Dedifferentiated amniotic fluid mesenchymal stem cell (primary cell): ENCODE measurements at regions not wholly inside any gene's neighbourhood (a gene's known extent, or its start where the extent isn't known, plus 50 kb on each side); places are given as distances from the start of the nearest gene placed in this dataset.
A peak's percentile ranks its signal among the peaks of the same experiment; 100 is the strongest.

Source experiments
- DNase-seq: peaks from one replicate; pipeline ENCODE4 v3.0.0-alpha.2; 2016; ENCODE audit errors: extremely low spot score

GRCh38 chr5:165263536-165263935, 1758.1 kb downstream of the MAT2B start:
- no peak for DNase-seq

DNA sequence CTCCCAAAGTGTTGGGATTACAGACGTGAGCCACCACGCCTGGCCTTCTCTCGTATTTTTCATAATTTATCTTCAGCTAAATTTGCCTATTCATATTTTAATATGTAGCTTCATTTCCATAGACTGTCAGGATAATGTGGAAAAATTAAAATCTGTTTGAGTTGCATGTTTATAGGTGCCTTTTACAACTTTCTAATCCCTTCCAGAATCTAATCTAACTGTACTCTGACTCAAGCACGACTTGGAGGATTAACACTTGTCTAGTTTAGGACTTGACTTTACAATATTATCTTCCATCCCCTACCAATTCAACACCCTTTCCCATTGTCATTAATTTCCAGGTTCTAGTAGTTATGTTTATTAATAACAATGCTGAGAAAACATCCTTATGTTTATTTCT, 1761.5 kb downstream of the MAT2B start:
- no peak for DNase-seq

DNA sequence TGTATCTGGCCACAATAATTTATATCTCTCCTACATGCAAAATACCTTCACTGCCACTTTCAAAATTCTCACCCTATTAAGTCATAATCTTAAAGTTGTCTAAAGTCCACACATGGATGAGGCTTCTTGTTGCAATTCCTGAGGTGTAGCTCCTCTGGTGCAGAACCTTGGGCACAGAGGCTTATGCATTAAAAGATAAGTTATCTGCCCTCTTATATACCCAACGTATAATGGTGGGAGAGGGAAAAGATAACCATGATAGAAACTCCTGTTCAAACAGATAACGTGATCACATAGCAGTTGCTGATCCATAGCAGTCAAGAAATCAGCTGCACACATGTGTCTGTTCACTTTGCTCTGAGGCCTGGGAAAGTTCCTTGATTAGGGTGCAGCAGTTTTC, 1767.0 kb downstream of the MAT2B start:
- DNase-seq: no peak

DNA sequence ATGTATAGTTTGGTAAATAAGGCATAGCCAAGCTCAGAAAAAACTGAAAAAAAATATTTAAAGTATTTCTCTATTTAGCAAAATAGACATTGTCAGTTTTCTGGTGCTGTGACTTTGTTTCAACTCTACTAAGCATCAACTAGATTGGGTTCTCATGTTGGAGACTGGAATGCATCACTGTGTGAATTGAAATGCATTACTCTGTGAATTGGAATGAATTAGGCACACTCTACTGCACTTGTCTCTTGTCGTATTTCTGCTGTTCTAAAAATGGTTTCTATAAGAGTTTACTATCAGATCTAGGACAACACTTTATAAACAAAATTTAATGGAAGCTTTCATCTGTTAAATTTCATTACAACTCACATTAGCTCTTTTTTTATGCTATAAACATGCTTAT, 1772.2 kb downstream of the MAT2B start:
- DNase-seq: no peak

GRCh38 chr5:165282491-165282890, 1777.1 kb downstream of the MAT2B start:
- no peak for DNase-seq

DNA sequence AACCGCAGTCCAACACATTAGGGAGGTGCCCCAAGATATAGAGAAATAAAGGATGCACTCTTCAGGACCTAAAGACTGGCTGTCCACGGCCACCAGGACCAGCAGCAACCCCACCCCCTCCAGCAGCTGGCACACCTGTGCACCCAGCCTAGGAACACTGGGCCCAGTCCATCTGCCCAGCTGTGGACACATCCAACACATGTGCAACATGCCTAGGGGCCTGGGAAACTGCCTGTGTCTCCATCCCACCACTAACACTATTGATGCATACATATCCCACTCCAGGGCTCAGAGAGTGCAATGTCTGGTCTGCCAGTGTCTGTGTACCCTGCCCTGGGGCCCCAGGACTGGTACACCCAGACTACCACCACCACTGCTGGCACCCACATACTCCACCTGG, 1781.3 kb downstream of the MAT2B start:
- no peak for DNase-seq

- no peak for DNase-seq
Observed at GRCh38 chr5:165290535-165290934, 1785.1 kb downstream of the MAT2B start.

- DNase-seq: no peak
Observed at GRCh38 chr5:165296401-165297130, 1791.1 kb downstream of the MAT2B start.

GRCh38 chr5:165304193-165304827, 1798.9 kb downstream of the MAT2B start:
- no peak for DNase-seq

- DNase-seq: no peak
Observed at GRCh38 chr5:165305596-165305995, 1800.2 kb downstream of the MAT2B start.

GRCh38 chr5:165309446-165309845, 1804.0 kb downstream of the MAT2B start:
- no peak for DNase-seq

DNA sequence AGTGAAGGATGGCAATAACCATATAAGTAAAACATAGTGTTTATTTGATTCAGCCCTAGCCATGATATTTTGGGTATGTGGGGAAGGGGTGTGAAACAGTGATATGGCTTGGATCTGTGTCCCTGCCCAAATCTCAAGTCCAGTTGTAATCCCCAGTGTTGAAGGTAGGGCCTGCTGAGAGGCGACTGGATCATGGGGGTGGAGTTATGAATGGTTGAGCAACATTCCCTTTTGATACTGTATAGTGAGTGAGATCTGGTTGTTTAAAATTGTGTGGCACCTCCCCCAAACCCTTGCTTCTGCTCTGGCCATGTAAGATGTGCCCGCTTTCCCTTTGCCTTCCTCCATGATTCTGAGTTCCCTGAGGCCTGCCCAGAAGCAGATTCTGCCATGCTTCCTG, 1804.6 kb downstream of the MAT2B start:
- DNase-seq: no peak

DNA sequence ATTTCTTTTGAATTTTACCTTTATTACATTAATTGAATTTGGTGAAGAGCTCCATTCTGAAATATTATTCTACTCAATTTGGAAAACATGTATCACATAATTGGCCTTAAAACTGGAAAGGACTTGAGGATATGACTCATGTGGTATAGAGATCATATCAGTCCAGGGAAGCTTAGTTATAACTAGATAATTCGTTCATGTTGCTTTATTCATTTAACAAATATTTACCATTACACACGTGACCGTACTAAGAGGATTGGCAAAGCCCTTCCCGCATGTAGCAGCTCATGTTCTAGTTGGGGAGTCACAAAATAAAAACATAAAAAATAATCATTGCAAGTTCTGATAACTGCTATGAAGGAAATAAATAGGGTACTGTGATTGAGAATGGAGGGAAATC, 1816.5 kb downstream of the MAT2B start:
- peak; percentile 73 for DNase-seq

GRCh38 chr5:165325221-165325620, 1819.8 kb downstream of the MAT2B start:
- no peak for DNase-seq

- DNase-seq: no peak
Observed at GRCh38 chr5:165327631-165328030, 1822.2 kb downstream of the MAT2B start.

DNA sequence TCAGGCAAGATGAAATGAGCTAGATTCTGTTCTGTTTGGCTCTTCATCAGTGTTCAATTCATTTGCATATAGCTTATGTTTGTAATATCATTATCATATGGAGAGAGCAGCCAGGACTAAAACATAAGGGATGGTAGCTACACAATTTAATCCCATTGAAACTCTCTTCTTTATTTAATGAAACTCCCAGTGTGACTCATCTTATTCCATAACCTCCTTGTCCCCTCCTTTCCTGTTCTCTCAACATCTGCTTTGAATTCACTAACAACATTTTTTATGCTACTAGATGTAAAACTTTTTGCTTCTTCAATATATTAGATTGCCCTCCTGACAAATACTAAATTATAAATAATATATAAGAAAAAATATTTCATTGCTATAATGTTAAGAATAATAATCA, 1823.4 kb downstream of the MAT2B start:
- DNase-seq: no peak

GRCh38 chr5:165333623-165334022, 1828.2 kb downstream of the MAT2B start:
- DNase-seq: no peak

DNA sequence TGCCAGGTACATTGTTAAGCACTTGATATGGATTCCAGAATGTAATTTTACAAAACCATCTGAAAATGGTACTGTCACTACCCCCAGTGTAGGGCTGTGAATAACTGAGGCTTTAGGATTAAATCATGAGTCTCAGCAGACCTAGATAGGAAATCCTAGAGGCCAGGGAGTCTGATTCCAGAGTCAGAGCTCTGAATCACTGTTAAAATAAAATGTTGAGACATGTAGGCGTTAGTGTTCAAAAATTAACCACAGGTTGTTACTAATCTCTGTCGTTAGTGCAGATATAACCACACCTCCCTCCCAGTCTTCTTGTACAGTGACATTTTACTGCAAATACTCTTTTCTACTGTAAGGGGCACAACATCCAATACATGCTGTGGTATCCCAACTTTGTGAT, 1828.8 kb downstream of the MAT2B start:
- no peak for DNase-seq

DNA sequence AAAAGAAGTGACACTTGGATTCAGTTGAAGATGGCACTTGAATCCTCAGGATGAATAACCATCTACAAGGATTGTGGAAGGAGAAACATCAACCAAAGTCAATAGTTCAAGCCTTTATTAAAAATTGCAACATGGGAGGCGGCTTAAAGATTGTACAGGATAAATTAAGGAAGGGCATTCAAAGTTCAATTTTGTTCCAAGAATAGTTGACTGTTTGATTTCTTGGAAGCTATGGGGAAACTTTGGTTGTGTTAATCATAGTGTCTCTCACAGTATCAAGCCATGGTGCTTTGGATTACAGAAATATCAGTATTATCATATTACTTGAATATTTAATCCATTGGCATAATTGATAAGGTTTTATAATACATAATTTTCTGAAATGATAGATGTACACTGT, 1844.3 kb downstream of the MAT2B start:
- DNase-seq: no peak

DNA sequence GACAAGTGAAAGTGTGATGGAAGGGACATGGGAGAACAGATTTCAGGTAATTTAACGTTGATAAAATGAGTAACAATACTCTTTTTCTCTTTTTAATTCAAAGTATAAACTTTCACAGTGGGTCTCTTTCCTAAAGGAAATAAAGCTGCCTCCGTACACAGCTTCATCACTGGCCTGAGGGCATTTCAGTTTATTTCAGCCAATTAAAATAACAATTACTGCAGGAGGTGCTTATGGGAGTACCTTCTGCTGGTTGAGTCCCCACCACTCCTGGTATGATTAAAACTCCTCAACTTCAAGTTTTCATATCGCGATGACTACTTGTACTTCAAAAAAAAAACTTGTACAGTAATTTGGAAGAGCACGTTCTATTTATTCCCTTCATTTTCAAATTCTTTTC, 1845.9 kb downstream of the MAT2B start:
- DNase-seq: no peak

GRCh38 chr5:165360366-165360765, 1854.9 kb downstream of the MAT2B start:
- DNase-seq: no peak

DNA sequence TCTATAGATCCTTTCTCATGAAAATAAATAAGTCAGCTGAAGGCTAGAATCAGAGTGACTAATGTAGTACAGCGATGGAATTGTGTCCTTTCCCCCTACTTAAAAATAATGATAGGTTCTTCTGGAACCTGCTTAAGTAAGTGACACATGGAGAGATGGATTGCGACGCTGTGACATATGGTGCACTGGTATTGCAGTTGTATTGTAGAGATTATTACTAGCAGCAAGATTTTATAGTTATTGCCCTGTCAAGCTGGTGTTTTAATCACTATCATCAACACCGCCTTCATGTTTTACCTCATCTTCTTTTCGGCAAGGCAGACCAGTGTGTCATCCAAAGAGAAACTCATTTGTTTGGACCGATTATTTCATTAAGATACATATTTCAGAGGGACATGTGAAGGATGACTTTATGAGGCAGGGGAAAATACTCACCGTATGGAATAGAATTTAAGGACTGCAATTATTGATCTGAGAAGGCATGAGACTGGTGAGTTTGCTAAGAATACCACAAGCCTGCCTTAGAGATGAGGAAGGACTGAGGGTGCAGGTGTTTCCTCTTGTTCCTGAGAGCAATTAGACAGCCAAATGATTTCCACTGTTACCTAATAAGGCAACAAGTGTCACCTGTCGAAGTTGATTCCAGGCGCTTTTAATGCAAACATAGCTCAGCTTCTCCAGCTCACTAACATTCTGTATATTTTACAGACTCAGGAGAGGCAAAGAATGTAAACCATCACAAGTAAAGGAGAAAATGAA, 1855.5 kb downstream of the MAT2B start:
- no peak for DNase-seq

DNA sequence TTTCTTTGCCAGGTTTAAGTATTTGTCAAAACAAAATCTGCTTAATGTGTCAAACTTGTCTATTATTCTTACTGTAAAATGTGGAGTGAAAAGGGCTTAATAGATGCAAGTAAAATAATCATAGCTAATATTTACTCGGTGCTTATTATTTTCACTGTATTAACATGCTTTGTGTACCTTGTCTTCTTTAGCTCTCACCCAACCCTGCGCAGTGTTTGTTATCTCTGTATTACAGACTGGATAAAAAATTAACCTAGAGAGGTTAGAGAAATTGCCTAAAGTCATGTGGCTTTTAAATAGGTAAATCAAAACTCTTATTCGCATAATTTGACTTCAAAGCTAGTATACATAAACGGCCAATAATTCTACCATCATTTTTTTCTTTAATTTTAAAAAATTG, 1864.8 kb downstream of the MAT2B start:
- DNase-seq: no peak
